GM21515 (cell line): ENCODE measurements at regions not wholly inside any gene's neighbourhood (a gene's known extent, or its start where the extent isn't known, plus 50 kb on each side); places are given as distances from the start of the nearest gene placed in this dataset.
"Not testable (repeated sequence)": the region's sequence is repeated elsewhere in the genome, so short reads cannot be mapped to it uniquely, and the experiment has no call there.

Experiments used
- ATAC-seq: cut with Tn5 transposase; IDR thresholded peaks from one replicate; pipeline ENCODE4 v1.9.1; 2021; ENCODE audit not compliant: unreplicated experiment

GRCh38 chr4:79561751-79562150, 153.7 kb upstream of the GK2 start:
- no peak for ATAC-seq

GRCh38 chr4:79559398-79559797, 151.4 kb upstream of the GK2 start:
- not testable (repeated sequence) for ATAC-seq

GRCh38 chr4:79552311-79552710, 144.3 kb upstream of the GK2 start:
- ATAC-seq: no peak

- no peak for ATAC-seq
Measured at GRCh38 chr4:79551555-79551954, 143.5 kb upstream of the GK2 start.

GRCh38 chr4:79547851-79548250, 139.8 kb upstream of the GK2 start:
- ATAC-seq: no peak

- not testable (repeated sequence) for ATAC-seq
Measured at GRCh38 chr4:79545292-79545691, 137.3 kb upstream of the GK2 start.

- ATAC-seq: no peak
Measured at GRCh38 chr4:79540143-79540542, 132.1 kb upstream of the GK2 start.

GRCh38 chr4:79535516-79535915, 127.5 kb upstream of the GK2 start:
- no peak for ATAC-seq

GRCh38 chr4:79528241-79528706, 120.2 kb upstream of the GK2 start:
- ATAC-seq: no peak

- no peak for ATAC-seq
Measured at GRCh38 chr4:79526641-79527565, 118.9 kb upstream of the GK2 start.

- no peak for ATAC-seq
Measured at GRCh38 chr4:79516114-79516513, 108.1 kb upstream of the GK2 start.

GRCh38 chr4:79514621-79515329, 106.7 kb upstream of the GK2 start:
- no peak for ATAC-seq

- ATAC-seq: no peak
Measured at GRCh38 chr4:79513576-79513975, 105.5 kb upstream of the GK2 start.

- ATAC-seq: no peak
Measured at GRCh38 chr4:79512363-79512762, 104.3 kb upstream of the GK2 start.

- ATAC-seq: no peak
Measured at GRCh38 chr4:79502081-79502480, 94.1 kb upstream of the GK2 start.

GRCh38 chr4:79498282-79498681, 90.3 kb upstream of the GK2 start:
- ATAC-seq: no peak

GRCh38 chr4:79497001-79497400, 89.0 kb upstream of the GK2 start:
- ATAC-seq: no peak

GRCh38 chr4:79495447-79495846, 87.4 kb upstream of the GK2 start:
- ATAC-seq: no peak

- no peak for ATAC-seq
Measured at GRCh38 chr4:79492148-79492547, 84.1 kb upstream of the GK2 start.

- no peak for ATAC-seq
Measured at GRCh38 chr4:79489506-79489905, 81.5 kb upstream of the GK2 start.

- ATAC-seq: no peak
Measured at GRCh38 chr4:79476196-79476595, 68.2 kb upstream of the GK2 start.

GRCh38 chr4:79473439-79473724, 65.4 kb upstream of the GK2 start:
- ATAC-seq: no peak
